ENCODE measurements at regions not wholly inside any gene's neighbourhood (a gene's known extent, or its start where the extent isn't known, plus 50 kb on each side); places are given as distances from the start of the nearest gene placed in this dataset.

GRCh38 chr2:235131334-235132305 lies 179.8 kb downstream of the SH3BP4 start:
- no peaks in the 10 kb centered on the region for H4K20me1 ChIP-seq (ENCODE audit: insufficient read depth, low read length)
- H3K27ac ChIP-seq (ENCODE audit: low read depth, low read length): no peak overlapping the region
- no peak overlapping the region for H2AFZ ChIP-seq (ENCODE audit: low read length)
- no peaks in the 10 kb centered on the region for H3K36me3 ChIP-seq (ENCODE audit: insufficient read depth, low read length)
- H3K27me3 ChIP-seq (ENCODE audit: insufficient read depth, low read length): no peaks in the 10 kb centered on the region
- no peak overlapping the region for H3K4me2 ChIP-seq (ENCODE audit: insufficient read depth, low read length)
- TF ChIP-seq CTCF (IDR thresholded peaks at IDR 0.05; ENCODE audit: extremely low read depth, low read depth, low read length): no peak
- no peaks in the 10 kb centered on the region for H3K4me1 ChIP-seq (ENCODE audit: insufficient read depth, low read length)
- no peaks in the 10 kb centered on the region for H3K9me3 ChIP-seq (ENCODE audit: low read depth, low read length)
- no peak overlapping the region for H3K4me3 ChIP-seq (ENCODE audit: insufficient read depth, low read length)
- DNase-seq (ENCODE audit: insufficient read length, low spot score, missing footprints): no peak
- H3K79me2 ChIP-seq (ENCODE audit: insufficient read depth, low read length): no peaks in the 10 kb centered on the region

- no peaks in the 10 kb centered on the region for H3K9me3 ChIP-seq (ENCODE audit: low read depth, low read length)
- DNase-seq (ENCODE audit: insufficient read length, low spot score, missing footprints): no peak
- H3K36me3 ChIP-seq (ENCODE audit: insufficient read depth, low read length): no peaks in the 10 kb centered on the region
- no peaks in the 10 kb centered on the region for H3K79me2 ChIP-seq (ENCODE audit: insufficient read depth, low read length)
- H2AFZ ChIP-seq (ENCODE audit: low read length): no peak overlapping the region
- no peaks in the 10 kb centered on the region for H3K27me3 ChIP-seq (ENCODE audit: insufficient read depth, low read length)
- H3K27ac ChIP-seq (ENCODE audit: low read depth, low read length): no peak overlapping the region
- H3K4me1 ChIP-seq (ENCODE audit: insufficient read depth, low read length): no peaks in the 10 kb centered on the region
- H3K4me3 ChIP-seq (ENCODE audit: insufficient read depth, low read length): no peak overlapping the region
- H3K4me2 ChIP-seq (ENCODE audit: insufficient read depth, low read length): no peak overlapping the region
- no peak for TF ChIP-seq CTCF (IDR thresholded peaks at IDR 0.05; ENCODE audit: extremely low read depth, low read depth, low read length)
- no peaks in the 10 kb centered on the region for H4K20me1 ChIP-seq (ENCODE audit: insufficient read depth, low read length)
Measured at GRCh38 chr2:235132651-235133050, 180.8 kb downstream of the SH3BP4 start.

- no peak for DNase-seq (ENCODE audit: insufficient read length, low spot score, missing footprints)
- Histone ChIP-seq H3K4me2 (ENCODE audit: insufficient read depth, low read length) (no peak overlapping the region), H2AFZ (ENCODE audit: low read length) (no peak overlapping the region), H4K20me1 (ENCODE audit: insufficient read depth, low read length) (no peaks in the 10 kb centered on the region), H3K27ac (ENCODE audit: low read depth, low read length) (no peak overlapping the region), H3K4me1 (ENCODE audit: insufficient read depth, low read length) (no peaks in the 10 kb centered on the region), H3K27me3 (ENCODE audit: insufficient read depth, low read length) (no peaks in the 10 kb centered on the region), H3K4me3 (ENCODE audit: insufficient read depth, low read length) (no peak overlapping the region), H3K79me2 (ENCODE audit: insufficient read depth, low read length) (no peaks in the 10 kb centered on the region), H3K36me3 (ENCODE audit: insufficient read depth, low read length) (no peaks in the 10 kb centered on the region), H3K9me3 (ENCODE audit: low read depth, low read length) (no peaks in the 10 kb centered on the region)
- no peak for TF ChIP-seq CTCF (IDR thresholded peaks at IDR 0.05; ENCODE audit: extremely low read depth, low read depth, low read length)
Measured at GRCh38 chr2:235133837-235134236, 182.0 kb downstream of the SH3BP4 start.

- Histone ChIP-seq H3K9me3 (ENCODE audit: low read depth, low read length) (no peaks in the 10 kb centered on the region), H3K4me3 (ENCODE audit: insufficient read depth, low read length) (no peak overlapping the region), H2AFZ (ENCODE audit: low read length) (no peak overlapping the region), H3K79me2 (ENCODE audit: insufficient read depth, low read length) (no peaks in the 10 kb centered on the region), H3K27me3 (ENCODE audit: insufficient read depth, low read length) (no peaks in the 10 kb centered on the region), H3K4me1 (ENCODE audit: insufficient read depth, low read length) (no peaks in the 10 kb centered on the region), H3K4me2 (ENCODE audit: insufficient read depth, low read length) (no peak overlapping the region), H3K27ac (ENCODE audit: low read depth, low read length) (no peak overlapping the region), H3K36me3 (ENCODE audit: insufficient read depth, low read length) (no peaks in the 10 kb centered on the region), H4K20me1 (ENCODE audit: insufficient read depth, low read length) (no peaks in the 10 kb centered on the region)
- DNase-seq (ENCODE audit: insufficient read length, low spot score, missing footprints): no peak
- no peak for TF ChIP-seq CTCF (IDR thresholded peaks at IDR 0.05; ENCODE audit: extremely low read depth, low read depth, low read length)
Measured at GRCh38 chr2:235134420-235134819, 182.6 kb downstream of the SH3BP4 start.
